ENCODE measurements at regions not wholly inside any gene's neighbourhood (a gene's known extent, or its start where the extent isn't known, plus 50 kb on each side); places are given as distances from the start of the nearest gene placed in this dataset.

GRCh38 chr7:18206331-18206730 is 178.7 kb upstream of the PRPS1L1 start:
- in situ Hi-C loops (cut with HindIII; ENCODE audit: extremely low pct_ligation_motif_present, low pct_unique_long_range_greater_than_20kb): no loop called here
- no TSS peak for BruUV-seq (replicated peaks)

DNA sequence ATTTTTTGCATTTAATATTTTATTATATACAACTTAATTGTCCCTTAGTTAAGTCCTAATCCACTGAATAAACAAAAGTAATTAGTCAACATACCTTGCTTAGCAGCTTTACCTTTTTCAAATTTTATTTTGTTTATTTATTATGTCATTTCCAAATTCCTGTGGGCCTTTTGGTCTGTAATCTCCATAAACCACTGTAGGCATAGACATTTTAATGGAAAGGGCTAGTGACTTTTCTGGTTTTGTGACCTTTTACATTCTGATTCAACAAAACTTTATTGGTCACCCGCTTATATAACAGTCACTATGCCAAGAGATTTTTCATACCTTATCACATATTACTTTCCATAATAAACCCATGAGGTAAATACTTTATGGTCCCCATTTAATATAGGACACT is 181.3 kb upstream of the PRPS1L1 start:
- no peak for ATAC-seq
- TF ChIP-seq, protein P1, sequence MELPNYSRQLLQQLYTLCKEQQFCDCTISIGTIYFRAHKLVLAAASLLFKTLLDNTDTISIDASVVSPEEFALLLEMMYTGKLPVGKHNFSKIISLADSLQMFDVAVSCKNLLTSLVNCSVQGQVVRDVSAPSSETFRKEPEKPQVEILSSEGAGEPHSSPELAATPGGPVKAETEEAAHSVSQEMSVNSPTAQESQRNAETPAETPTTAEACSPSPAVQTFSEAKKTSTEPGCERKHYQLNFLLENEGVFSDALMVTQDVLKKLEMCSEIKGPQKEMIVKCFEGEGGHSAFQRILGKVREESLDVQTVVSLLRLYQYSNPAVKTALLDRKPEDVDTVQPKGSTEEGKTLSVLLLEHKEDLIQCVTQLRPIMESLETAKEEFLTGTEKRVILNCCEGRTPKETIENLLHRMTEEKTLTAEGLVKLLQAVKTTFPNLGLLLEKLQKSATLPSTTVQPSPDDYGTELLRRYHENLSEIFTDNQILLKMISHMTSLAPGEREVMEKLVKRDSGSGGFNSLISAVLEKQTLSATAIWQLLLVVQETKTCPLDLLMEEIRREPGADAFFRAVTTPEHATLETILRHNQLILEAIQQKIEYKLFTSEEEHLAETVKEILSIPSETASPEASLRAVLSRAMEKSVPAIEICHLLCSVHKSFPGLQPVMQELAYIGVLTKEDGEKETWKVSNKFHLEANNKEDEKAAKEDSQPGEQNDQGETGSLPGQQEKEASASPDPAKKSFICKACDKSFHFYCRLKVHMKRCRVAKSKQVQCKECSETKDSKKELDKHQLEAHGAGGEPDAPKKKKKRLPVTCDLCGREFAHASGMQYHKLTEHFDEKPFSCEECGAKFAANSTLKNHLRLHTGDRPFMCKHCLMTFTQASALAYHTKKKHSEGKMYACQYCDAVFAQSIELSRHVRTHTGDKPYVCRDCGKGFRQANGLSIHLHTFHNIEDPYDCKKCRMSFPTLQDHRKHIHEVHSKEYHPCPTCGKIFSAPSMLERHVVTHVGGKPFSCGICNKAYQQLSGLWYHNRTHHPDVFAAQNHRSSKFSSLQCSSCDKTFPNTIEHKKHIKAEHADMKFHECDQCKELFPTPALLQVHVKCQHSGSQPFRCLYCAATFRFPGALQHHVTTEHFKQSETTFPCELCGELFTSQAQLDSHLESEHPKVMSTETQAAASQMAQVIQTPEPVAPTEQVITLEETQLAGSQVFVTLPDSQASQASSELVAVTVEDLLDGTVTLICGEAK (IDR thresholded peaks at IDR 0.05): peak; percentile 41; the same call in 1 of the 2 replicates
- TF ChIP-seq, protein P1 (CRISPR knock-in tag; IDR thresholded peaks at IDR 0.05): no peak
- TF ChIP-seq ZNF784 (CRISPR knock-in tag; IDR thresholded peaks at IDR 0.05; ENCODE audit: borderline replicate concordance) (no peak), HNRNPH1 (optimal IDR thresholded peaks at IDR 0.05; ENCODE audit: low read depth, low read length) (no peak)

More at GRCh38 chr7:18206331-18206730, 178.7 kb upstream of the PRPS1L1 start:
- FAIRE-seq (no peak), DNase-seq (ENCODE audit: low spot score) (no peak), ATAC-seq (no peak)
- Histone ChIP-seq H3K4me1 (ENCODE audit: insufficient read depth, low read length) (no peaks in the 10 kb centered on the region), H3K4me2 (ENCODE audit: low read depth, low read length) (no peak overlapping the region), H2AFZ (ENCODE audit: low read length) (no peak overlapping the region), H3K27ac (ENCODE audit: extremely low read length, insufficient read depth, low read length) (no peak overlapping the region), H3K4me3 (replicated peaks in 1 of 3; ENCODE audit: insufficient read depth in 1 of 3, low read depth in 2 of 3, low read length in 3 of 3) (no peak overlapping the region), H3K9me3 (ENCODE audit: low read length) (no peaks in the 10 kb centered on the region), H3K79me2 (ENCODE audit: insufficient read depth, low read length) (no peaks in the 10 kb centered on the region), H3K9ac (ENCODE audit: insufficient read depth, low read depth, low read length) (no peak overlapping the region), H4K20me1 (ENCODE audit: insufficient read depth, low read length) (no peaks in the 10 kb centered on the region), H3K36me3 (replicated peaks in 1 of 2; ENCODE audit: control insufficient read depth in 1 of 2, insufficient read depth in 2 of 2, low read length in 2 of 2) (no peaks in the 10 kb centered on the region), H3K27me3 (ENCODE audit: control insufficient read depth in 1 of 2, insufficient read depth in 2 of 2, low read length in 2 of 2) (no peaks in the 10 kb centered on the region)
- TF ChIP-seq ATF7-NPFF (CRISPR knock-in tag; IDR thresholded peaks at IDR 0.05; ENCODE audit: low read depth): no peak
- TF ChIP-seq TERF1 (CRISPR knock-in tag; IDR thresholded peaks at IDR 0.05): no peak
- no peak for TF ChIP-seq IRX3 (CRISPR knock-in tag; IDR thresholded peaks at IDR 0.05; ENCODE audit: borderline replicate concordance, low read depth)
- 2% methylated on average over 1 of the region's 1 CpG for WGBS (ENCODE audit: low lambda C conversion rate)
- CTCF ChIA-PET (ENCODE audit: low intra/inter-chr PET ratio, low total read pairs): no interaction called here
- POLR2A ChIA-PET: no interaction called here
- intact Hi-C loops (cut with micrococcal nuclease; ENCODE audit: unreplicated experiment): no loop called here

More for the DNA sequence above, 181.3 kb upstream of the PRPS1L1 start:
- Histone ChIP-seq H3K9me3 (ENCODE audit: low read length) (no peaks in the 10 kb centered on the region), H3K9ac (ENCODE audit: insufficient read depth, low read depth, low read length) (no peak overlapping the region), H4K20me1 (ENCODE audit: insufficient read depth, low read length) (no peaks in the 10 kb centered on the region), H3K4me3 (replicated peaks in 1 of 3; ENCODE audit: insufficient read depth in 1 of 3, low read depth in 2 of 3, low read length in 3 of 3) (no peak overlapping the region), H3K27ac (ENCODE audit: extremely low read length, insufficient read depth, low read length) (no peak overlapping the region), H3K27me3 (ENCODE audit: control insufficient read depth in 1 of 2, insufficient read depth in 2 of 2, low read length in 2 of 2) (no peaks in the 10 kb centered on the region), H2AFZ (ENCODE audit: low read length) (no peak overlapping the region), H3K4me1 (ENCODE audit: insufficient read depth, low read length) (no peaks in the 10 kb centered on the region), H3K36me3 (replicated peaks in 1 of 2; ENCODE audit: control insufficient read depth in 1 of 2, insufficient read depth in 2 of 2, low read length in 2 of 2) (no peaks in the 10 kb centered on the region), H3K79me2 (ENCODE audit: insufficient read depth, low read length) (no peaks in the 10 kb centered on the region), H3K4me2 (ENCODE audit: low read depth, low read length) (no peak overlapping the region)
- intact Hi-C loops (cut with micrococcal nuclease; ENCODE audit: unreplicated experiment): no loop called here
- in situ Hi-C loops (cut with HindIII; ENCODE audit: extremely low pct_ligation_motif_present, low pct_unique_long_range_greater_than_20kb): no loop called here
- ChIA-PET CTCF (ENCODE audit: low intra/inter-chr PET ratio, low total read pairs) (no interaction called here), POLR2A (no interaction called here)
- BruUV-seq (replicated peaks): no TSS peak
- WGBS (ENCODE audit: low lambda C conversion rate): 50% methylated on average over 1 of the region's 1 CpG
- FAIRE-seq: no peak
- no peak for DNase-seq (ENCODE audit: low spot score)
